ENCODE measurements at regions not wholly inside any gene's neighbourhood (a gene's known extent, or its start where the extent isn't known, plus 50 kb on each side); places are given as distances from the start of the nearest gene placed in this dataset.

- POLR2A ChIA-PET: interaction anchor here (0.7 to 1.1 kb wide), 2 partner anchors 9 to 18 kb away, joined by 5 to 6 read pairs; no protein-coding TSS in a partner anchor
- H3K9me3 Mint-ChIP-seq: peaks cover 0 to 3% (median 0%) of the 10 kb centered on the region in 11 donors
- H3K27me3 Mint-ChIP-seq: no peaks in the 10 kb centered on the region
- Histone ChIP-seq H3K9me3 (ENCODE audit: control insufficient read depth in 2 of 3, low read length in 3 of 3) (no peaks in the 10 kb centered on the region), H3K4me3 (ENCODE audit: low read length) (no peak overlapping the region), H3K36me3 (ENCODE audit: control insufficient read depth in 2 of 3, insufficient read depth in 3 of 3, low read length in 3 of 3) (no peaks in the 10 kb centered on the region), H3K4me1 (ENCODE audit: control insufficient read depth in 2 of 2, insufficient read depth in 2 of 2, low read length in 2 of 2) (peaks cover 5 to 27% of the 10 kb centered on the region in 2 donors), H3K27me3 (ENCODE audit: control insufficient read depth in 2 of 2, insufficient read depth in 2 of 2, low read length in 2 of 2) (no peaks in the 10 kb centered on the region), H3K27ac (ENCODE audit: low read depth, low read length) (no peak overlapping the region)
- peaks cover 0 to 5% (median 0%) of the 10 kb centered on the region in 5 donors for H3K36me3 Mint-ChIP-seq
- peak overlapping the region in 3 of 10 donors; percentile 32 to 79 (median 36) for H3K4me3 Mint-ChIP-seq
- DNase-seq (no peak), ATAC-seq (no peak)
- CTCF ChIA-PET: no interaction called here
- intact Hi-C loops (cut with micrococcal nuclease): loop anchor here (2.0 kb wide), 3 partner anchors 75 to 351 kb away; no protein-coding TSS in a partner anchor
- H3K27ac Mint-ChIP-seq: peak overlapping the region in 6 of 9 donors; percentile 51 to 95 (median 84)
- peaks cover 34 to 73% (median 65%) of the 10 kb centered on the region in 7 donors for H3K4me1 Mint-ChIP-seq
Observed at GRCh38 chr13:40313269-40314200, 352.9 kb downstream of the FOXO1 start.

GRCh38 chr13:40315416-40316064 is 350.9 kb downstream of the FOXO1 start:
- Mint-ChIP-seq H3K4me3 (peak overlapping the region; percentile 67 to 85 (median 75)), H3K4me1 (peaks cover 39 to 81% (median 76%) of the 10 kb centered on the region in 7 donors), H3K36me3 (peaks cover 0 to 11% (median 0%) of the 10 kb centered on the region in 5 donors), H3K27me3 (no peaks in the 10 kb centered on the region), H3K9me3 (no peaks in the 10 kb centered on the region), H3K27ac (peak overlapping the region; percentile 75 to 95 (median 88))
- ChIA-PET CTCF (interaction anchor here (0.6 to 0.7 kb wide), 4 partner anchors 155 to 551 kb away, joined by 3 to 4 read pairs (median 3); no protein-coding TSS in a partner anchor), POLR2A (interaction anchor here (0.5 to 0.8 kb wide), 2 partner anchors 9 to 122 kb away, joined by 3 to 7 read pairs; no protein-coding TSS in a partner anchor)
- DNase-seq: peak; percentile 13 to 75 (median 67)
- no peaks in the 10 kb centered on the region for H3K27me3 ChIP-seq (ENCODE audit: control insufficient read depth in 2 of 2, insufficient read depth in 2 of 2, low read length in 2 of 2)
- intact Hi-C loops (cut with micrococcal nuclease): loop anchor here (1.0 to 5.0 kb wide), 9 partner anchors 57 to 349 kb away; no protein-coding TSS in a partner anchor
- H3K36me3 ChIP-seq (ENCODE audit: control insufficient read depth in 2 of 3, insufficient read depth in 3 of 3, low read length in 3 of 3): no peaks in the 10 kb centered on the region
- peak overlapping the region; percentile 5 for H3K4me3 ChIP-seq (ENCODE audit: low read length)
- ATAC-seq: peak; percentile 90
- H3K4me1 ChIP-seq (ENCODE audit: control insufficient read depth in 2 of 2, insufficient read depth in 2 of 2, low read length in 2 of 2): peaks cover 5 to 35% of the 10 kb centered on the region in 2 donors
- peak overlapping the region; percentile 53 for H3K27ac ChIP-seq (ENCODE audit: low read depth, low read length)
- no peaks in the 10 kb centered on the region for H3K9me3 ChIP-seq (ENCODE audit: control insufficient read depth in 2 of 3, low read length in 3 of 3)

DNA sequence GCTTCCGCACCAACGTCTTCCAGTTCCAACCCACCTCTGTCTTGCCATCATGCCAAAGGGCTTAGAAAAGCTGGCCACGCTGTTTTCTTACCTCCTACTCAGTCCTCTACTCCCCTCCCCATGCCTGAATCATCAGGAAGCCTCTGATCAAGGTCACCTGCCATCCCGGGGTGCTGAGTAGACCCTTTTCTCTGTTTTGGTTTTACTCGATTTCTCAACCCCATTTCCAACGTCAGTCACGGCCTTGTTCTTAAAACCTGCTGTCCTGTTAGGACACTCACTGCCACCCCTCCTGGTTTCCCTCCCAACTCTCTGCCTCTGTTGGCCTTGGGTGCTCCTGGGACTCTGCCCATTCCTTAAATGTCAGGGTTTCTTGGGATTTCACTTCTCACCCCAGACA is 350.1 kb downstream of the FOXO1 start:
- Mint-ChIP-seq H3K27ac (peak overlapping the region; percentile 75 to 95 (median 88)), H3K36me3 (peaks cover 0 to 12% (median 0%) of the 10 kb centered on the region in 5 donors), H3K27me3 (no peaks in the 10 kb centered on the region), H3K4me1 (peaks cover 39 to 80% (median 77%) of the 10 kb centered on the region in 7 donors), H3K9me3 (no peaks in the 10 kb centered on the region), H3K4me3 (peak overlapping the region in 9 of 10 donors; percentile 12 to 79 (median 53))
- Histone ChIP-seq H3K36me3 (ENCODE audit: control insufficient read depth in 2 of 3, insufficient read depth in 3 of 3, low read length in 3 of 3) (no peaks in the 10 kb centered on the region), H3K4me3 (ENCODE audit: low read length) (no peak overlapping the region), H3K4me1 (ENCODE audit: control insufficient read depth in 2 of 2, insufficient read depth in 2 of 2, low read length in 2 of 2) (peaks cover 5 to 35% of the 10 kb centered on the region in 2 donors), H3K9me3 (ENCODE audit: control insufficient read depth in 2 of 3, low read length in 3 of 3) (no peaks in the 10 kb centered on the region), H3K27ac (ENCODE audit: low read depth, low read length) (peak overlapping the region; percentile 53), H3K27me3 (ENCODE audit: control insufficient read depth in 2 of 2, insufficient read depth in 2 of 2, low read length in 2 of 2) (no peaks in the 10 kb centered on the region)
- ATAC-seq (no peak), DNase-seq (peak in 1 of 9 donors; percentile 33)
- POLR2A ChIA-PET: interaction anchor here (0.5 kb wide), 1 partner anchor 122 kb away, joined by 7 read pairs; no protein-coding TSS in a partner anchor
- CTCF ChIA-PET: interaction anchor here (0.6 kb wide), 2 partner anchors 155 to 552 kb away, joined by 3 read pairs; no protein-coding TSS in a partner anchor
- intact Hi-C loops (cut with micrococcal nuclease): loop anchor here (5.0 kb wide), 4 partner anchors 56 to 346 kb away; no protein-coding TSS in a partner anchor

DNA sequence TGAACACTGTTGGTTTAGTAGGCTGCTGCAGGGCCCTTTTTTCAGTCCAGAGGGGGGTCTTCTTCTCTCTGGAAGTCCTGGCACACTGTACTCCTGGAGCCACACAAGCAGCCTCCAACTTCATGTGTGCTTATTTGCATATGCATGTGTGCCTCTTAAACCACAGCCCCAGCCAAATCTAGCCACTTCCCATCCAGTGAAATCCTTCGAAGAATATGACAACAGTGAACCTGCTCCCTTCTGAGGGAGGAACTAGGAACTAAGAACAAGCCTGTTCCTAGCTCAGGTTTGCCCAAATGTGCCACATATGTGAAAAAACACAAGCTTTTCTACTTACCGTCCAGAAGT is 348.5 kb downstream of the FOXO1 start:
- peaks cover 39 to 74% (median 70%) of the 10 kb centered on the region in 7 donors for H3K4me1 Mint-ChIP-seq
- H3K27me3 ChIP-seq (ENCODE audit: control insufficient read depth in 2 of 2, insufficient read depth in 2 of 2, low read length in 2 of 2): no peaks in the 10 kb centered on the region
- H3K27ac Mint-ChIP-seq: peak overlapping the region in 6 of 9 donors; percentile 17 to 85 (median 69)
- no peaks in the 10 kb centered on the region for H3K9me3 ChIP-seq (ENCODE audit: control insufficient read depth in 2 of 3, low read length in 3 of 3)
- peaks cover 5 to 35% of the 10 kb centered on the region in 2 donors for H3K4me1 ChIP-seq (ENCODE audit: control insufficient read depth in 2 of 2, insufficient read depth in 2 of 2, low read length in 2 of 2)
- peak overlapping the region in 2 of 10 donors; percentile 20 to 57 for H3K4me3 Mint-ChIP-seq
- DNase-seq: no peak
- no peak for ATAC-seq
- H3K36me3 ChIP-seq (ENCODE audit: control insufficient read depth in 2 of 3, insufficient read depth in 3 of 3, low read length in 3 of 3): no peaks in the 10 kb centered on the region
- H3K27ac ChIP-seq (ENCODE audit: low read depth, low read length): no peak overlapping the region
- H3K9me3 Mint-ChIP-seq: peaks cover 0 to 10% (median 0%) of the 10 kb centered on the region in 11 donors
- CTCF ChIA-PET: interaction anchor here (0.7 kb wide), 1 partner anchor 72 kb away, joined by 3 read pairs; no protein-coding TSS in a partner anchor
- H3K27me3 Mint-ChIP-seq: no peaks in the 10 kb centered on the region
- intact Hi-C loops (cut with micrococcal nuclease): loop anchor here (5.0 kb wide), 4 partner anchors 54 to 344 kb away; no protein-coding TSS in a partner anchor
- peaks cover 0 to 15% (median 0%) of the 10 kb centered on the region in 5 donors for H3K36me3 Mint-ChIP-seq
- POLR2A ChIA-PET: interaction anchor here (0.6 kb wide), 1 partner anchor 96 kb away, joined by 3 read pairs; no protein-coding TSS in a partner anchor
- H3K4me3 ChIP-seq (ENCODE audit: low read length): no peak overlapping the region

DNA sequence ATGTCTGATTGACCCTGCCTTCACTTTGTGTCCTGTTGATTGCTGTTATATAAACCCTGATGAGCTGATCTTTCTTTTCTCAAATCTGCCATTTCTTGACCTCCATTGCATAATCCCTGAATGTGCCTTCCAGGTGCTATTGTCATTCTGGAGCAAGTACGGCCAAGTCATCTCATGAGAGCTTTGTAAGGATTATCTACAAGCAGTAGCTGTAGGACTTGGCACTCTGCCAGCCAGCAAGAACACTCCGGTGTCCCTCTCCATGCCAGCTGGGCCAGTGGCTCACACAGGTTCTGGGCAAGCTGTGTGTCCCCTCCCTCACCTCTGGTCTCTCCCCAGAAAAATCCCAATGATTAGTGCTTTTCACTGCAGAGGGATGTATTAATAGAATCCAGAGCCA is 348.1 kb downstream of the FOXO1 start:
- ATAC-seq (no peak), DNase-seq (no peak)
- peaks cover 0 to 14% (median 3%) of the 10 kb centered on the region in 11 donors for H3K9me3 Mint-ChIP-seq
- no peaks in the 10 kb centered on the region for H3K27me3 ChIP-seq (ENCODE audit: control insufficient read depth in 2 of 2, insufficient read depth in 2 of 2, low read length in 2 of 2)
- H3K27ac ChIP-seq (ENCODE audit: low read depth, low read length): no peak overlapping the region
- H3K36me3 ChIP-seq (ENCODE audit: control insufficient read depth in 2 of 3, insufficient read depth in 3 of 3, low read length in 3 of 3): no peaks in the 10 kb centered on the region
- CTCF ChIA-PET: no interaction called here
- peak overlapping the region in 1 of 10 donors; percentile 20 for H3K4me3 Mint-ChIP-seq
- intact Hi-C loops (cut with micrococcal nuclease): loop anchor here (5.0 kb wide), 4 partner anchors 54 to 344 kb away; no protein-coding TSS in a partner anchor
- H3K27me3 Mint-ChIP-seq: no peaks in the 10 kb centered on the region
- peaks cover 0 to 17% (median 0%) of the 10 kb centered on the region in 5 donors for H3K36me3 Mint-ChIP-seq
- peaks cover 39 to 71% (median 68%) of the 10 kb centered on the region in 7 donors for H3K4me1 Mint-ChIP-seq
- H3K4me3 ChIP-seq (ENCODE audit: low read length): no peak overlapping the region
- H3K9me3 ChIP-seq (ENCODE audit: control insufficient read depth in 2 of 3, low read length in 3 of 3): no peaks in the 10 kb centered on the region
- peaks cover 5 to 35% of the 10 kb centered on the region in 2 donors for H3K4me1 ChIP-seq (ENCODE audit: control insufficient read depth in 2 of 2, insufficient read depth in 2 of 2, low read length in 2 of 2)
- H3K27ac Mint-ChIP-seq: peak overlapping the region in 5 of 9 donors; percentile 17 to 85 (median 67)
- POLR2A ChIA-PET: interaction anchor here (0.6 kb wide), 1 partner anchor 96 kb away, joined by 3 read pairs; no protein-coding TSS in a partner anchor

All from naive thymus-derived CD4-positive, alpha-beta T cell (primary cell).